Stomach (tissue), 8 donors: ENCODE measurements at regions not wholly inside any gene's neighbourhood (a gene's known extent, or its start where the extent isn't known, plus 50 kb on each side); places are given as distances from the start of the nearest gene placed in this dataset.

Source experiments
- DNase-seq, 2 donors: peaks; one replicate each; pipeline versions ENCODE4 v3.0.0 to v3.0.0-alpha.2; 2013 to 2019
- H3K27ac ChIP-seq, 5 donors: fragments of 200-600 bp in 4 of 5; sonication (generic) in 4 of 5; one replicate each; pipeline ENCODE4 v1.5.1; 2013 to 2019; ENCODE audit warnings: mild to moderate bottlenecking in 1 of 5, moderate library complexity in 1 of 5
- H3K27me3 ChIP-seq, 3 donors: fragments of 200-600 bp; sonication (generic); one replicate each; pipeline ENCODE4 v1.5.1; 2017 to 2019; ENCODE audit warnings: mixed run types in 1 of 3
- H3K36me3 ChIP-seq, 4 donors: fragments of 200-600 bp; sonication (generic); 1 replicate in 3 of 4; 2 replicates in 1 of 4; pipeline ENCODE4 v1.5.1; 2016 to 2019
- H3K4me1 ChIP-seq, 4 donors: fragments of 200-600 bp; sonication (generic); one replicate each; pipeline ENCODE4 v1.5.1; 2016 to 2019
- H3K4me3 ChIP-seq, 4 donors: fragments of 200-600 bp; sonication (generic) in 3 of 4; one replicate each; pipeline ENCODE4 v1.5.1; 2016 to 2019; ENCODE audit warnings: mild to moderate bottlenecking in 1 of 4
- H3K9me3 ChIP-seq, 4 donors: fragments of 200-600 bp; sonication (generic); one replicate each; pipeline ENCODE4 v1.5.1; 2016 to 2019
- CTCF ChIP-seq, 7 experiments: fragments of 450-650 bp in 4 of 7; fragments of 200-600 bp in 3 of 7; sonication (generic) in 3 of 7; IDR thresholded peaks; one replicate each; pipeline ENCODE4 v1.5.1; 2016 to 2019; ENCODE audit warnings: antibody characterized with exemption in 7 of 7, control low read depth in 2 of 7, mild to moderate bottlenecking in 1 of 7
- EP300 ChIP-seq: sonication (generic); formaldehyde crosslinking; IDR thresholded peaks from one replicate; pipeline ENCODE4 v1.6.1; 2017; ENCODE audit warnings: antibody characterized with exemption
- POLR2A ChIP-seq, 4 donors: fragments of 450-650 bp; IDR thresholded peaks; one replicate each; pipeline ENCODE4 v1.6.1; 2016; ENCODE audit warnings: antibody characterized with exemption in 4 of 4, control low read depth in 2 of 4, mild to moderate bottlenecking in 1 of 4, moderate library complexity in 1 of 4
- POLR2AphosphoS5 ChIP-seq, 3 donors: sonication (generic); formaldehyde crosslinking; IDR thresholded peaks; one replicate each; pipeline ENCODE4 v1.6.1; 2016; ENCODE audit warnings: antibody characterized with exemption in 3 of 3
- WGBS, 5 donors: extraction: QIAGEN DNeasy Blood & Tissue Kit in 3 of 5; methylation state at CpG; one replicate each; pipeline versions ENCODE4 v1.1.5 to v1.1.7; 2013 to 2018; 5-methylcytosine and 5-hydroxymethylcytosine counted together
- intact Hi-C: fragments of 100-400 bp; cut with DNase I; formaldehyde crosslinking; loops from one replicate; pipeline ENCODE4 v1.15.1; 2023; ENCODE audit warnings: low total_unique reads
- donor health status: healthy with polysubstance abuse.
- donor health status: Bipolar disorder and iron deficiency.
- donor health status: healthy.

DNA sequence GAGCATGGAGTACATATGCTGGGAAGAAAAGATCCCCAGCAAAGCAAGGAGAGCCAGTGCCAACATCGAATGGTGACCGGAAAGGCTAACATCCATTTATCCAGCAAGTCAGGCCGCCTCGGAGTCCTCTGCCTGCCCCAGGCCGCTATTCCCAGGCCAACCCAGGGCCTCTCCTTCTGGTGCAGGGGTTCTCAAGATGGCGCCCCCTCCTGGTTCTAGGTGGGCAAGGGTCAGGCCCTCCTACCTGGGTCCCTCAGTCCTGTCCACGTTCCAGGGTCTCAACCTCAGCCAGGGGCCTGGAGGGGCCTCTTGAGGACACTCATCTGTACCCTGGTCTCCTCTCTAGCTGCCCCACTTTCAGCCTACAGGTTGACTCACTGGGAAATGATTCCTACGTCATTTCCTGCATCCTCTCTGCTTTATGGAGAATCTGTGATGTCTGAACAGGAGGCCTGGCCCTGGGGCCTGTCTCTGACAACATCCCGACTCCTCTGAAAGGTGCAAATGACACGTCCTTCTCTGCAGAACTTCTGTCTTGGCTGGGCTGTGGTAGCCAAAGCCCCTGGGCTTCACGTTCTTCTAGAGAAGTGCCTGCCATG, 145.3 kb downstream of the PSMG1 start:
- Histone ChIP-seq H3K27ac (no peak overlapping the region), H3K9me3 (no peaks in the 10 kb centered on the region), H3K4me3 (no peak overlapping the region), H3K36me3 (no peaks in the 10 kb centered on the region), H3K27me3 (no peaks in the 10 kb centered on the region), H3K4me1 (peaks cover 0 to 10% (median 9%) of the 10 kb centered on the region in 4 donors)
- no peak for DNase-seq
- intact Hi-C loops = no loop called here
- WGBS, 5 donors = 83 to 93% (median 90%) methylated on average over 11 of the region's 11 CpGs
- TF ChIP-seq POLR2AphosphoS5 (IDR thresholded peaks at IDR 0.05) (no peak), CTCF (IDR thresholded peaks at IDR 0.05) (no peak), POLR2A (IDR thresholded peaks at IDR 0.05) (no peak), EP300 (no peak)

- no peaks in the 10 kb centered on the region for H3K27me3 ChIP-seq
- H3K36me3 ChIP-seq = no peaks in the 10 kb centered on the region
- no peak overlapping the region for H3K27ac ChIP-seq
- H3K9me3 ChIP-seq = no peaks in the 10 kb centered on the region
- H3K4me1 ChIP-seq = peaks cover 0 to 10% (median 9%) of the 10 kb centered on the region in 4 donors
- TF ChIP-seq POLR2AphosphoS5 (IDR thresholded peaks at IDR 0.05) (no peak), CTCF (IDR thresholded peaks at IDR 0.05) (no peak), POLR2A (IDR thresholded peaks at IDR 0.05) (no peak), EP300 (no peak)
- WGBS, 5 donors = 72 to 81% (median 79%) methylated on average over 8 of the region's 8 CpGs
- no peak overlapping the region for H3K4me3 ChIP-seq
- intact Hi-C loops = no loop called here
- DNase-seq = no peak
Observed at GRCh38 chr21:39036581-39036980, 146.7 kb downstream of the PSMG1 start.

GRCh38 chr21:39034590-39035536, 148.4 kb downstream of the PSMG1 start:
- Histone ChIP-seq H3K4me3 (no peak overlapping the region), H3K36me3 (no peaks in the 10 kb centered on the region), H3K27me3 (no peaks in the 10 kb centered on the region), H3K27ac (peak overlapping the region in 1 of 5 donors; percentile 74), H3K4me1 (peaks cover 0 to 11% (median 9%) of the 10 kb centered on the region in 4 donors), H3K9me3 (no peaks in the 10 kb centered on the region)
- 68 to 79% (median 74%) methylated on average over 12 of the region's 12 CpGs for WGBS, 5 donors
- TF ChIP-seq POLR2A (IDR thresholded peaks at IDR 0.05) (no peak), CTCF (IDR thresholded peaks at IDR 0.05) (no peak), EP300 (no peak), POLR2AphosphoS5 (IDR thresholded peaks at IDR 0.05) (no peak)
- intact Hi-C loops = no loop called here
- no peak for DNase-seq

DNA sequence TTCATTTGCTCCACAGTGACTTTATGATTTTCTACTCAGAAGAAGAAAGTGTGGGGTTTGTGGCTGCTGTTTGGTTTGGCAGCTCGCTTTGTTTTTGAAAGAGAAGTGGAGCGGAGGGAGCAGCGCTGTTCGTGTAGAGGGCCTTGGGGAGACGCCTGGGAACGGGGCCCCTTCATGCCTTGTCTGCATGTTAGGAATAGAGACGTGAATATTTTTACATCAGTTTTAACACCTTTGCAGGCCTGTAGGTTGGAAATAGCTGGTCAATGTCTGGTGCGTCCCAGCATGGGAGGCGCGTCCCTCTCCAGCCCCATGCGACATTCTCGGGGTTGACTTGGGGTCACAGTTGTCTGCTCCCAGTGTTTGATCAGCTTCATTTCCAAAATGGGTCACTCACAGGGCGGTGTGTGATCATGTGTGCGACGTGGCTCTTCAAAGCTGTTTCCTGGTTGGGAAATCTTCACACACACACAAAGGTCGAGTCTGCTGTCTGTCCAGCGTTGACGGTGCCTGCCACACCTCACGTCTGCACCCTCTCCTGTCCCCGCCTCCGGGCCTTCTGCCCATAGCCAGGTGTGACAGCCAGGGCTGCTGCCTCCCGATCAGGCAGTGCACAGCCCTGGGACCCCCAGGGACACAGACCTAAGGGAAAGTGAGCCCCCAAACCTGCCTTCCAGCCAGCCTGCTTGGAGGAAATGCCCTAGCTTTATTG, 149.2 kb downstream of the PSMG1 start:
- peak overlapping the region in 4 of 5 donors; percentile 32 to 74 (median 42) for H3K27ac ChIP-seq
- no peaks in the 10 kb centered on the region for H3K36me3 ChIP-seq
- H3K9me3 ChIP-seq = no peaks in the 10 kb centered on the region
- peak; percentile 63 to 76 for DNase-seq
- intact Hi-C loops = no loop called here
- WGBS, 5 donors = 19 to 49% (median 36%) methylated on average over 21 to 22 of the region's 22 CpGs
- H3K27me3 ChIP-seq = no peaks in the 10 kb centered on the region
- TF ChIP-seq CTCF (IDR thresholded peaks at IDR 0.05) (no peak), POLR2AphosphoS5 (IDR thresholded peaks at IDR 0.05) (no peak), POLR2A (IDR thresholded peaks at IDR 0.05) (no peak), EP300 (no peak)
- H3K4me1 ChIP-seq = peaks cover 0 to 19% (median 15%) of the 10 kb centered on the region in 4 donors
- H3K4me3 ChIP-seq = peak overlapping the region in 1 of 4 donors; percentile 3
